22Rv1 (cell line): ENCODE measurements at regions not wholly inside any gene's neighbourhood (a gene's known extent, or its start where the extent isn't known, plus 50 kb on each side); places are given as distances from the start of the nearest gene placed in this dataset.

Experiments
- CTCF ChIP-seq: fragments of 450-650 bp; IDR thresholded peaks from 2 replicates; pipeline ENCODE4 v1.5.1; 2017; ENCODE audit warnings: mild to moderate bottlenecking
- ZFX ChIP-seq: fragments of 450-650 bp; IDR thresholded peaks from 2 replicates; pipeline ENCODE4 v1.6.1; 2017; ENCODE audit warnings: antibody characterized with exemption, borderline replicate concordance

DNA sequence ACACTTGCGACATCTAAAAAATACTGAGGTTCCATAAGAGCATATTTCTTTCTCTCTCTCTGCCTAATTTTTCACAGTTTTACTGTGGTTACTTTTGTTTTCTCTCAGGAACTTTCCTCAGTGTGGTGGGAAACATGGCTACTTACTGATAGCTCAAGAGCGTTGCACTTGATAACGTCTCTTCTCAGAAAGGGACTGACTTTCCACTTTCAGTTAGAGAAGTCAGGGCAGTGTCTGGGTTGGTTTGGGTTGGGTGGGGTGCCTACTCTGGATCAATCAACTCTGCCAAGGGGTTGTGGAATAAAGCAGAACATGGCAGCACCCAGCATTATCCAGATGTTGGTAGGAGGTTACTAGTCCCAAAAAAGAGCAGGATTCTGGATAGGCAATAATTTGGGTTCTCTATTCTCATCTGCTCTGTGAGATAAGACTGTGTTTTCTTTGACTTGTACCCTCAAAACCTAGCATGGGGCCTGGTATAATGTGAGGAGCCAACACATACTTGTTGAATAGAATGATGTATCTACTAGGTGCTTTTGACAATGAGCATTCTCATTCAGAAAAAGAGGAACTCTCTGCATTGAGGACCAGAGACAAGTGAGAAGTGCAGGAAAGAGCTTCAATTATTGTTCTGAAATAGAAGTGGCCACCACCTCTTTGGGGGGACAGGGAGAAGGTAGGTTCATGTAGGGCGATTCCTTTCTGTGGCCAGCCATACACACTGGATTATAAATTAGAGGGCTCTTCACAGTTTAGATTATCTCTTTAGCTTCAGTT is 315.7 kb downstream of the REEP3 start:
- TF ChIP-seq CTCF, result no peak
- TF ChIP-seq ZFX, result no peak
